ENCODE measurements at regions not wholly inside any gene's neighbourhood (a gene's known extent, or its start where the extent isn't known, plus 50 kb on each side); places are given as distances from the start of the nearest gene placed in this dataset.
A peak's percentile ranks its signal among the peaks of the same experiment; 100 is the strongest.

DNA sequence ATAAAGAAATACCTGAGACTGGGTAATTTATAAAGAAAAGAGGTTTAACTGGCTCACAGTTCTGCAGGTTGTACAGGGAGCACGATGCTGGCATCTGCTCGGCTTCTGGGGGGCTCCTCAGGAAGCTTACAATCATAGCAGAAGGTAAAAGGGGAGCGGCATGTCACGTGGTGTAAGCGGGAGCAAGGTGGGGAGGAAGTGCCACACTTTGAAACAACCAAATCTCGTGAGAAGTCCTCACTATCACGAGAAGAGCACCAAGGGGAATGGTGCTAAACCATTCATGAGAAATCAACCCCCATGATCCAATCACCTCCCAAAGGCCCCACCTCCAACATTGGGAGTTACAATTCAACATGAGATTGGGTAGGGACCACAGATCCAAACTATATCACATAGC lies 67.7 kb downstream of the AKR1B1 start:
- no peak for DNase-seq

DNA sequence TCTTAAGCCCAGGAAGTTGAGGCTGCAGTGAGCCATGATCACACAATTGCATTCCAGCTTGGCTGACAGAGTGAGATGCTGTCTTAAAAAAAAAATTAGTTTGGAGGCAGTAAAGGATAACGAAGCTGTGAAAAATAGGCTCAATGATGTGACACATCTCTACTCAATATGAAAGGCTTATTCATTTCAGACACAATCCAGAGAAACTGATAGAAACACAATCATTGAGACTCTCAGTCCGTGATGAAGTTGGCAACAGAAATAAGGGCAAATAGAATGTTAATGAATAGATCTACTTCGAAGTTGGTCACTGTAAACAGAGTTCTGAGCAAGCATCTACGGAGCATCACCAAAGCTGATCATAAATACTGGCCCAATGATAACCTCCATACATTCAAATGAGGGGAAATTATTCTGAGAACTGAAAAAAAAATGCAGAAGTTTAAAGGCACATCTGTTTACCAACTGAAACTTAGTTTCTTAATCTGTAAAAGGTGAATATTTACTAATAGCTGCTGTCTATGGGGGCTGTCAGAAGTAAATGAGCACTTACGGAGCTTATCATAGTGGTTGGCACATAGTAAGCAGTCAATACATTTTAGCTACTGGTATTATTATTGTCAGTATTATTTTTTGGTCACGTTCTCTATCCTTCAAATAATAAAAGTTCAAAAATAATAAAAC lies 70.4 kb downstream of the AKR1B1 start:
- DNase-seq: no peak

DNA sequence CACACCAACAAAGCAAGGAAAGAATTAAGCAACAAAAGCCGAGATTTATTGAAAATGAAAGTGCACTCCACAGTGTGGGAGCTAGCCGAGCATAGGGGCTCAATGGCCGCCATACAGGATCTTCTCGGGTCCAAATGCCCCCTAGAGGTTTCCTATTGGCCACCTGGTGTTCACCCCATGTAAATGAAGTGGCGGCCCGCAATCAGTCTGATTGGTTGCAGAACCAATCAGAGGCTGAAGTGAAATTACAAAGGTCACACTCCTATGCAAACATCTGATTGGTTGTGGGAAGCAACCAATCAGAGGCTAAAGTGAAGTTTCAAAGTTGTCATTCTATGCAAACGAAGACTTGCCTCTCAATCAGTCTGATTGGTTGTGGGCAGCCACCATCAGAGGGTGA lies 61.8 kb upstream of the SLC35B4 start:
- no peak for DNase-seq

DNA sequence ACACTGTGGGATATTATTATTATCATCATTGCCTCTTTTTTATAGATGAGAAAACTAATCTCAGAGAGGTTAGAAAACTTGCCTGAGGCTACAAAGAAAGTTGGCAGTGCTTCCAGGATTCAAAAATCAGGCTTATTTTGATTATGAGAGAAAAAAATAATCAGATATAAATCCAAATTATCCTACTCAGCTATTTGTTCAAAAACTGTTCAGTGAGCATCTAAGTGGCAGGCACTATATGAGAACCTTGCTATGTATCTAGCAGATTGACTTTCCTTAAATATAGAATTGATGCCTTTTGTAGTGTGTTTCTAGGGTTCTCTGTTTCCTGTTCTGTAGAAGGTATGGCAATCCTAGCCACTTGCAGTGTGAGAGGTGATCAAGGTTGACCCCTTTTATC lies 60.0 kb upstream of the SLC35B4 start:
- no peak for DNase-seq

DNA sequence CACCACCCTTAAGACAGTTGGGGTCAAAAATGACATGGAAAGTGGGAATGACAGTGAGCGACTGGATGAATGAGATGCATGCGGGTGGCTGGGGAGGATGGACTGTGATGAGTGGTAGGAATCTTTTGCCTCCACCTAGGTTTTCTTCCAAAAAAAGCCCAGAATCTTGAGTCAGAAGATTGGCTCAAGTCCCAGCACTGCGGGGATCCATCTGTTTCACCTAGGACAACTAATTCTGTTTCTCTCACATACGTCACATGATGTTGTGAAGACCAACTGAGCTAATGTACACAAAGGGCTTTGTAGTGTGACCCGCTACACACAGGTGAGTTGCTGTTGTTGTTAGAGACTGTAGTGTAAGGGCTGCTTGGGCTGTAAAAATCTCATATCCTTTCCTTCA lies 58.5 kb upstream of the SLC35B4 start:
- DNase-seq: no peak

DNA sequence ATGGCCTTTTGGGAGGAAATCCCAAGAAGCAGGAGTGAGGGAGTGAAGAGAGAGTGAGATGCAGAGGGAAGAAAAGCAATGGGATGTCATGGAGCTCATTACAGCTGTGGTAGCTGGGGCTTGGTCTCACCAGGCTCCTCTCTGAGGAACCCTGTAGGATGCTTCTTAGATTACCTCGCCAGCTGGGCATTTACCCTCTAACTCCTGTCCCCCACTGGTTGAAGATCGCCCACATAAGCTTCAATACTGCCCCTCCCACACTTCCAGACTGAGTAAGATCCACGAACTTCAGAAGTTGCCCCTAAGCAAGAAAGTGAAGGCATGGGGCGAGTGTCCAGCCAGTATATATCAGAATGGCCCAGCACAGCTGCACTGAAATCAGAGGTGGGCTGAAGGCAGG lies 58.1 kb upstream of the SLC35B4 start:
- DNase-seq: no peak

DNA sequence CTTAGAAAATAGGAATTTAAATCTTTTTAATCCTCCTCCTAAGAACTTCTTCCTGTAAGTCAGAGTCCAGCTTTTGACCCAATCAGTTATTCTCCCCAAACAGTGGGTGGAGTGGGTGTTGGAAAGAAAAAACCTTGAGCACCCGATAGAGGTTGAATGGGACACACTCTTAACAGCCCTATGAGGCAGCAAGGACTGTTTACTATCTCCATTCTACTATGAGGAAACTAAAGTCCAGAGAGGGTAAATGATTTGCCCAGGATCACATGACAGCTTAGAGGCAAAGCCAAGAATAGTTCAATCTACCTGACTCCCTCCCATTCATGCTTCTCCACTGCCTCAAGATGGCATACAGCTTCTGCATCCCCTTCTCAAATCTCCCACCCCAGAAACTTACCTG lies 57.6 kb upstream of the SLC35B4 start:
- no peak for DNase-seq

DNA sequence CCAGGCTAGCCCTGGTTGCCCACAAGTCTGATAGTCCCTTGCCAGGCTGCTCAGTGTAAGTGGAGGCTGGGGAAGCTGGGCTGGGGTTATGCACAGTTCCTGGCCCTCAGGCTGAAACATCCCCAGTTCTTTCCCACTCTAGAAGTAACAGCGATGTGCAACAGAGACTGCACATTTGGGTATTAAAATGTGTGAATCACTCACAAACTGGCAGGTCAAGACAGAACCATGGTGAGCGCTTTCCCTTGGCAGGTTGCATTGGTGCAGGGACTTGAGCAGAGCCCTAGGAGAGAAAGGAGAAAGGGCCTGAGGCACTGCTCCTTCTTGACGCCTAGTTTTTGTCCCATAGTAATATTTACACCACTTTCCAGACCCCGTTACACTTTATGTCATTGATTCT lies 56.1 kb upstream of the SLC35B4 start:
- DNase-seq: no peak

DNA sequence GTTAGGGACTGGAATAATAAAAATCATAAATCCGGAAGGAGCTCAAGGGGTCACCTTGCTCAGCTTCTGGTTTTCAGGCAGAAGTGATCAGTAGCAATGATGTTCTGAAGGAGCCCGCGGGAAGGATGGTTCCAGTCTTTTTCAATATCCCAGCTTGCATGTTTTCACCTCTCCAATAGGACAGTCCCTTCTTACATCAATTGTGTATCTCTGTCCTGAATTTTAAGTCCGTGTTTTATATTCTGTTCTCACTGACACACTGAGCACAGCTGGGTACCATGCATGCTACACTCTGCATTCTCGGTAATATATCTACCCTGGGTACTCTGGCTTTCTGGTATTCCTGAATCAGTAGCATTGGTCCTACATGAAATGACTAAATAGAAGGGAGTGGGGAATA lies 55.2 kb upstream of the SLC35B4 start:
- no peak for DNase-seq

DNA sequence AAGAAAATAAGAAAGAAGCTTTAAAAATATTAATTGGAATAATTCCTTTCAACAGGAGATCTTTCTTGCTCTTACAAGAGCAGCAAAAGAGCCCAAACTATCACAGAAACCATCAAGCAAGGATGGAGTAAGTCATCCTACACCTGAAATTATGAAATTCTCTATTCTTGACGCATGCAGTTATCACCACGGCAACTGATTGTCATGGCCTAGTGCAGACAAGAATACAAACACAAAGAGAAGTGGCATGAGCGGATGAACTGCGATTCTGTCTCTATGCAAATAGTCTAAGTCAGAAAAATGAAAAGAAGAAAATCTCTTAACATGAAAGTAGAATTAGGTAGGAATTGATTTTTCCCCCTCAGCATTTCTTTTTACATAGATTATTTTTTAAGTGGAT lies 54.8 kb upstream of the SLC35B4 start:
- no peak for DNase-seq

DNA sequence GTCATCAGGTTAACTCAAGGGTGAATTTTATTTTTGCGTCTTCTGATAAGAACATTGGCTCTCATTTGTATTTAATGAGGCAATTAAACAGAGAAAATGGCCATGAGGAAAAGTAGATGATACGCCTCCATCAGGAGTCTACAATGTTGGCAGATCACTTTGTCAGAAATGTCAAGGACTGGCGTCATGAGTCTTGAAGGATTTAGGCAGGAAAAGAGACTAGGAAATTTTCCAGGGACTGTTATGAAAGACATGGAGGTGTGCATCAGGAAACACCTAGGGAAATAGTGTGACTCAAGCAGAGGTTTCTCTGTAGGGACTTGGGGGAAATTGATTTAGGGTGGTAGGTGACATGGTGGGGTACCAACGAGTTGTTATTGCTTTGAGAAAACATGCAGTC lies 53.4 kb upstream of the SLC35B4 start:
- DNase-seq: no peak

DNA sequence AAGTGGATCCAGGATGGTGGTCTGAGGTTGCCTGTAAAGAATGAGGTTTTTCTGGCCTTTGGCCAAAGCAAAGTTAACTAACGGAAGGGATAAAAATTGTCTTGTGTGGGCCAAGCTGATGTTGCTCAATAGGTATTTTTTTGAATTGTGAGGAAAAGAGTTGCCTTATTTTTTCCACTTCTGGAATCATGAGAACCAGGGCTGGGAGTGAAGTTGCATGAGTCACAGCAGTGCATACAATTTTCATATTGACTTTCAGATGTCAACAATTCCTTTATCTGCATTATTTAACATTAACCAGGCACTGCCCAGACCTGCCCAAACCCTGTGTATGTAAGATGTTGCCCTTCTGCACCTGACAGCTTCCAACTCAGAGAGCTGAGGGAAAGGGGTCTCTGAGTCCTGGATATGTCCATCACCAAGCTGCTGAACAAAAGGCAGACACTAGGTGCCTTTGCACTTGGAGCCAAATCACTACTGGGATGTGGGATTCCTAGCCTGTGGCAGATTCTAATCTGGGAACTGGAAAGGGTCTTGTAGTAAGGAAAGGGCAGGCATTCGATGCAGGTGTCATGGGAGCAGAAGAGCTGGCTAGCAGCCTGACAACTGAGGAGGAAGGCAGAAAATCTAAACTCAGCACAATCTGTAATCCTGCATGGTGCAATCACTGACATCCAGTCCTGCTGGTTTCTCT lies 52.3 kb upstream of the SLC35B4 start:
- peak; percentile 21 for DNase-seq

DNA sequence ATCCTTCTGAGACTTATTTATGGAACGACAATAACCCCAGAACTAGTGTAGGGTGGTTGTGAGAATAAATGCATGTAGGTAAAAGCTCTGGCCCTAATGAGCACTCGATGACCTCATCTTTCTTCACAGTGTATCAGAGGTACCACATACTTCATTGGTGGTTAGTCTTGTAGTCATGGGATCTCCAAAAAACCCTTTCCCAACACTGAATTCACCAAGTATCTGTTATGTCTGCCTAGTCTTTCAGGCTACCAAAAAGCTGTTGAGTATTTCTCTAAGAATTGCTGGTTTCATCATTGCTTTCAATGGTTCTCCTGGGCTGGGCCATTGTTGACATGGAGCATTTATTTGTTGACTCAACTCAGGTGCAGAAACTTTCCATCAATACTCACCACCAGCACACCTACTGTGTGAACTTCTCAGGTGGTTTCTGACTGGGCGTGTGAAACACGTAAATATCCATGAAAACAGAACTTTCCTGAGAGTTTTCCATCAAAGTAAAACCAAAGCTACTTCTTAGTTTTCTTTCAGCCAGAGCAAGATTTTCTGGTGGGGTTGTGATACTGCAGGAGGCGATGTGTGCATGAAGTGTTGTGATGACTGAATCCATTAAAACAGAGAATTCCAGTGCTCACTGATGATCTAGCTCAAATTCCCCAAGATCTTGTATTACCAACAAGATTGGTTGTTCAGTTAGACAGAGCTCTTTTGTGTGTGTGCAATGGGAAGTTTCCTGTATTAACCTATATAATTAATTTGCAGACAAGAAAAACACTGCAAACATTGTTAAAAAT lies 51.4 kb upstream of the SLC35B4 start:
- DNase-seq: no peak
